IMR-90 (cell line): ENCODE measurements at regions not wholly inside any gene's neighbourhood (a gene's known extent, or its start where the extent isn't known, plus 50 kb on each side); places are given as distances from the start of the nearest gene placed in this dataset.

Source experiments
- ATAC-seq: fragments of 200-7000 bp; cut with Tn5 transposase; 2 replicates; pipeline ENCODE4 v1.9.1; 2020; ENCODE audit warnings: low read depth, mild to moderate bottlenecking, moderate library complexity
- BruUV-seq: library from RNA; stranded (reverse); fragments of 400-500 nt; replicated peaks from 2 replicates; lab custom pipeline; 2021; lab: Mats Ljungman, UMichigan
- CTCF ChIA-PET: fragments of 300-600 bp; formaldehyde crosslinking; extraction: SDS; loops from one replicate; lab custom pipeline; 2021; ENCODE audit warnings: antibody characterized with exemption; lab: Yijun Ruan, JAX
- POLR2A ChIA-PET: fragments of 300-600 bp; sonication (Branson Sonifier 250); formaldehyde crosslinking; loops from one replicate; lab custom pipeline; 2022; ENCODE audit warnings: antibody characterized with exemption; ENCODE audit not compliant: unreplicated experiment; lab: Charles Lee
- DNase-seq: peaks from one replicate; pipeline ENCODE4 v3.0.0; 2013
- H2AFZ ChIP-seq: replicated peaks from 2 replicates; pipeline ENCODE3; 2013; ENCODE audit warnings: low read length, mild to moderate bottlenecking; ENCODE audit not compliant: poor library complexity
- H2AK5ac ChIP-seq: 2 replicates; pipeline ENCODE4 v1.6.1; 2013; ENCODE audit warnings: low read depth, low read length, inconsistent platforms
- H2AK9ac ChIP-seq: replicated peaks from 2 replicates; pipeline ENCODE3; 2013; ENCODE audit warnings: mild to moderate bottlenecking, low read depth, low read length, moderate library complexity; ENCODE audit not compliant: poor library complexity
- H2BK120ac ChIP-seq: 2 replicates; pipeline ENCODE4 v1.6.1; 2013; ENCODE audit warnings: low read depth, low read length, inconsistent platforms
- H2BK15ac ChIP-seq: 3 replicates; pipeline ENCODE4 v1.6.1; 2013; ENCODE audit warnings: low read depth, low read length, inconsistent platforms
- H2BK20ac ChIP-seq: 2 replicates; pipeline ENCODE4 v1.6.1; 2013; ENCODE audit warnings: low read depth, mild to moderate bottlenecking, inconsistent platforms, low read length, moderate library complexity
- H2BK5ac ChIP-seq: 2 replicates; pipeline ENCODE4 v1.6.1; 2013; ENCODE audit warnings: mild to moderate bottlenecking, low read depth, low read length, inconsistent platforms; ENCODE audit not compliant: poor library complexity, severe bottlenecking
- H3K14ac ChIP-seq: replicated peaks from 2 replicates; pipeline ENCODE4 v1.6.1; 2013; ENCODE audit warnings: low read depth, low read length, inconsistent platforms
- H3K18ac ChIP-seq: 2 replicates; pipeline ENCODE4 v1.6.1; 2013; ENCODE audit warnings: low read depth, low read length, control low read depth
- H3K23ac ChIP-seq: 2 replicates; pipeline ENCODE4 v1.6.1; 2013; ENCODE audit warnings: low read depth, low read length, inconsistent platforms
- H3K27ac ChIP-seq: 2 replicates; pipeline ENCODE4 v1.5.1; 2013; ENCODE audit warnings: mild to moderate bottlenecking, control low read depth, low read length; ENCODE audit not compliant: insufficient read depth
- H3K27me3 ChIP-seq: 2 replicates; pipeline ENCODE4 v1.6.1; 2013; ENCODE audit warnings: low read length; ENCODE audit not compliant: control insufficient read depth, insufficient read depth
- H3K36me3 ChIP-seq: 2 replicates; pipeline ENCODE4 v1.6.1; 2013; ENCODE audit warnings: low read length, mixed read lengths; ENCODE audit not compliant: control insufficient read depth, insufficient read depth
- H3K4ac ChIP-seq: 2 replicates; pipeline ENCODE4 v1.6.1; 2013; ENCODE audit warnings: low read depth, low read length, inconsistent platforms
- H3K4me1 ChIP-seq: 2 replicates; pipeline ENCODE4 v1.6.1; 2013; ENCODE audit warnings: low read length, mixed read lengths; ENCODE audit not compliant: control insufficient read depth, insufficient read depth
- H3K4me2 ChIP-seq: 2 replicates; pipeline ENCODE4 v1.6.1; 2013; ENCODE audit warnings: low read depth, mild to moderate bottlenecking, control low read depth, low read length, moderate library complexity
- H3K4me3 ChIP-seq: 2 replicates; pipeline ENCODE4 v1.5.1; 2013; ENCODE audit warnings: low read depth, mild to moderate bottlenecking, control low read depth, low read length, moderate library complexity; ENCODE audit not compliant: insufficient read depth
- H3K56ac ChIP-seq: 2 replicates; pipeline ENCODE4 v1.6.1; 2013; ENCODE audit warnings: low read length, inconsistent platforms; ENCODE audit not compliant: insufficient read depth; ENCODE audit errors: extremely low read depth
- H3K79me1 ChIP-seq, 2 experiments: 2 replicates each; pipeline ENCODE4 v1.6.1; 2013; ENCODE audit warnings: low read length in 2 of 2, inconsistent platforms in 1 of 2, low read depth in 1 of 2
- H3K9ac ChIP-seq: 2 replicates; pipeline ENCODE4 v1.6.1; 2013; ENCODE audit warnings: low read depth, low read length, control low read depth
- H3K9me1 ChIP-seq: 2 replicates; pipeline ENCODE4 v1.6.1; 2013; ENCODE audit warnings: low read length, inconsistent platforms; ENCODE audit not compliant: insufficient read depth
- H3K9me3 ChIP-seq: 2 replicates; pipeline ENCODE4 v1.6.1; 2013; ENCODE audit warnings: low read length; ENCODE audit not compliant: control insufficient read depth, insufficient read depth
- H4K20me1 ChIP-seq: 2 replicates; pipeline ENCODE4 v1.6.1; 2013; ENCODE audit warnings: low read length, inconsistent platforms; ENCODE audit not compliant: insufficient read depth
- H4K5ac ChIP-seq: 2 replicates; pipeline ENCODE4 v1.6.1; 2013; ENCODE audit warnings: mild to moderate bottlenecking, low read depth, low read length, control low read depth
- H4K8ac ChIP-seq, 2 experiments: 2 replicates each; pipeline ENCODE4 v1.6.1; 2013; ENCODE audit warnings: low read depth in 2 of 2, low read length in 2 of 2, control low read depth in 1 of 2, inconsistent platforms in 1 of 2
- H4K91ac ChIP-seq: 2 replicates; pipeline ENCODE4 v1.6.1; 2013; ENCODE audit warnings: low read depth, low read length, inconsistent platforms; ENCODE audit not compliant: insufficient read depth
- BHLHE40 ChIP-seq: fragments of 150-350 bp; IDR thresholded peaks from 2 replicates; pipeline ENCODE4 v1.6.1; 2016; ENCODE audit warnings: mild to moderate bottlenecking, low read depth, low read length
- CEBPB ChIP-seq: IDR thresholded peaks from 2 replicates; pipeline ENCODE4 v1.6.1; 2012; ENCODE audit warnings: low read depth, low read length, improper control_type of control experiment
- CHD1 ChIP-seq: IDR thresholded peaks from 2 replicates; pipeline ENCODE4 v1.6.1; 2012; ENCODE audit warnings: low read depth, low read length, improper control_type of control experiment
- FOS ChIP-seq: fragments of 150-350 bp; IDR thresholded peaks from 2 replicates; pipeline ENCODE4 v1.6.1; 2016; ENCODE audit warnings: low read depth, low read length
- MAFK ChIP-seq: IDR thresholded peaks from 2 replicates; pipeline ENCODE4 v1.6.1; 2012; ENCODE audit warnings: low read depth, low read length, improper control_type of control experiment
- MAZ ChIP-seq: IDR thresholded peaks from 2 replicates; pipeline ENCODE4 v1.6.1; 2012; ENCODE audit warnings: low read depth, mild to moderate bottlenecking, low read length, improper control_type of control experiment, moderate library complexity, borderline replicate concordance
- MXI1 ChIP-seq: IDR thresholded peaks from 2 replicates; pipeline ENCODE4 v1.6.1; 2012; ENCODE audit warnings: low read depth, mild to moderate bottlenecking, low read length, moderate library complexity, borderline replicate concordance
- NFE2L2 ChIP-seq: fragments of 150-350 bp; IDR thresholded peaks from 2 replicates; pipeline ENCODE4 v1.6.1; 2016; ENCODE audit warnings: low read depth, mild to moderate bottlenecking, low read length
- POLR2A ChIP-seq: IDR thresholded peaks from 2 replicates; pipeline ENCODE4 v1.6.1; 2012; ENCODE audit warnings: mild to moderate bottlenecking, low read depth, low read length
- RAD21 ChIP-seq: IDR thresholded peaks from 2 replicates; pipeline ENCODE4 v1.6.1; 2012; ENCODE audit warnings: low read length, improper control_type of control experiment
- RCOR1 ChIP-seq: IDR thresholded peaks from 2 replicates; pipeline ENCODE4 v1.6.1; 2012; ENCODE audit warnings: mild to moderate bottlenecking, low read length, improper control_type of control experiment; ENCODE audit not compliant: insufficient replicate concordance
- RFX5 ChIP-seq: IDR thresholded peaks from 2 replicates; pipeline ENCODE4 v1.8.0; 2012; ENCODE audit warnings: low read depth, mild to moderate bottlenecking, low read length, moderate library complexity
- SMC3 ChIP-seq: fragments of 150-350 bp; IDR thresholded peaks from 2 replicates; pipeline ENCODE4 v1.6.1; 2016; ENCODE audit warnings: low read depth, mild to moderate bottlenecking, antibody characterized with exemption, low read length, moderate library complexity
- WGBS, 2 experiments: methylation state at CpG; one replicate each; pipeline versions ENCODE4 v1.1.5 to v1.1.7; 2013; ENCODE audit warnings: missing lambda C conversion rate in 2 of 2; ENCODE audit not compliant: insufficient read length in 1 of 2; ENCODE audit errors: extremely low coverage in 2 of 2; 5-methylcytosine and 5-hydroxymethylcytosine counted together
- dilution Hi-C: fragments of 300-500 bp; cut with HindIII; formaldehyde crosslinking; loops from one replicate; pipeline ENCODE4 v1.14.3; 2018; ENCODE audit warnings: low sequenced_read_pairs; ENCODE audit not compliant: unreplicated experiment
- in situ Hi-C: fragments of 300-500 bp; cut with MboI; formaldehyde crosslinking; loops from 3 replicates; pipeline ENCODE4 v1.14.3; 2019; ENCODE audit warnings: low sequenced_read_pairs, inconsistent platforms, mixed read lengths
- intact Hi-C: fragments of 100-400 bp; cut with micrococcal nuclease; formaldehyde crosslinking; loops from 2 replicates; pipeline ENCODE4 v1.10.0; 2022
- TF ChIP-seq, protein P1 (sequence below): fragments of 150-350 bp; IDR thresholded peaks from 2 replicates; pipeline ENCODE4 v1.6.1; 2016; ENCODE audit warnings: low read depth, mild to moderate bottlenecking, low read length, moderate library complexity, borderline replicate concordance
- TF ChIP-seq, protein P2 (sequence below): fragments of 150-350 bp; IDR thresholded peaks from 2 replicates; pipeline ENCODE4 v1.6.1; 2017; ENCODE audit warnings: mild to moderate bottlenecking, antibody characterized with exemption, low read length, low read depth
- TF ChIP-seq, protein P3 (sequence below): conservative IDR thresholded peaks from 2 replicates; pipeline ENCODE4 v1.5.1; 2012; ENCODE audit warnings: mild to moderate bottlenecking, low read depth, low read length, improper control_type of control experiment

DNA sequence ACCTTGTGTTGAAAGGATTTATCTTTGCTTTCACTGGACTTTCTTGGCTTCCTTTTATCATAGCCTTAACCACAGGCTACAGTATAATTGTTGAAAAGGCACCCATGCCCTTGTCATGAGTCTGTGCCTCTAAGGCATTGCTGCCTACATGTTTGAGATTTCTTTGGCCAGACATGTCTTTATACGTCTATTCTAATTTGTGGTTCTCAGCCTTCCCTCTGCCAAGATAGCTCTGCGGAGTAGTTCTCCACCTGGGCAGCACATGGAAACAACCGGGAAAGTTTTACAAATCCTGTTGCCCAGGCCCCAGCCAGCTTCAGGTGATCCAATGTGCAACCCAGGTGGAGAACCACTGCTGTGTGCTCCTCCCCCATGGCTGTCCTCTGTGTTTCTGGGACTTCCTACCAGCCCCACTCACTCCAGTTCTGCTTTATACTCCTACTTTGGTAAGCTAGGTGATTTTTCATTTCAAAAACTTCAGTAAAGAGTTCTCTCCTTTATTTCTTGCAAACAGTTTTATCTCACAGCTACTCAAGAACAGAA is 159.6 kb upstream of the MYLIP start:
- POLR2A ChIA-PET: no interaction called here
- H3K4me1 ChIP-seq: no peaks in the 10 kb centered on the region
- H3K4me2 ChIP-seq: no peak overlapping the region
- BruUV-seq: no TSS peak
- no peaks in the 10 kb centered on the region for H3K36me3 ChIP-seq
- no peak overlapping the region for H2AK5ac ChIP-seq
- no peak overlapping the region for H3K14ac ChIP-seq
- dilution Hi-C loops: no loop called here
- H2AK9ac ChIP-seq: no peak overlapping the region
- H3K23ac ChIP-seq: no peak overlapping the region
- no peak overlapping the region for H3K27ac ChIP-seq
- no peak overlapping the region for H4K5ac ChIP-seq
- H3K18ac ChIP-seq: no peak overlapping the region
- no peaks in the 10 kb centered on the region for H3K27me3 ChIP-seq
- TF ChIP-seq MAZ (no peak), BHLHE40 (no peak), RAD21 (no peak), RCOR1 (no peak), POLR2A (no peak), MAFK (no peak), CHD1 (no peak), RFX5 (no peak), FOS (no peak), SMC3 (no peak), NFE2L2 (no peak), MXI1 (no peak), CEBPB (no peak)
- TF ChIP-seq, protein P1, sequence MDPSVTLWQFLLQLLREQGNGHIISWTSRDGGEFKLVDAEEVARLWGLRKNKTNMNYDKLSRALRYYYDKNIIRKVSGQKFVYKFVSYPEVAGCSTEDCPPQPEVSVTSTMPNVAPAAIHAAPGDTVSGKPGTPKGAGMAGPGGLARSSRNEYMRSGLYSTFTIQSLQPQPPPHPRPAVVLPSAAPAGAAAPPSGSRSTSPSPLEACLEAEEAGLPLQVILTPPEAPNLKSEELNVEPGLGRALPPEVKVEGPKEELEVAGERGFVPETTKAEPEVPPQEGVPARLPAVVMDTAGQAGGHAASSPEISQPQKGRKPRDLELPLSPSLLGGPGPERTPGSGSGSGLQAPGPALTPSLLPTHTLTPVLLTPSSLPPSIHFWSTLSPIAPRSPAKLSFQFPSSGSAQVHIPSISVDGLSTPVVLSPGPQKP: no peak
- TF ChIP-seq, protein P2, sequence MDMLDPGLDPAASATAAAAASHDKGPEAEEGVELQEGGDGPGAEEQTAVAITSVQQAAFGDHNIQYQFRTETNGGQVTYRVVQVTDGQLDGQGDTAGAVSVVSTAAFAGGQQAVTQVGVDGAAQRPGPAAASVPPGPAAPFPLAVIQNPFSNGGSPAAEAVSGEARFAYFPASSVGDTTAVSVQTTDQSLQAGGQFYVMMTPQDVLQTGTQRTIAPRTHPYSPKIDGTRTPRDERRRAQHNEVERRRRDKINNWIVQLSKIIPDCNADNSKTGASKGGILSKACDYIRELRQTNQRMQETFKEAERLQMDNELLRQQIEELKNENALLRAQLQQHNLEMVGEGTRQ: no peak
- TF ChIP-seq, protein P3, sequence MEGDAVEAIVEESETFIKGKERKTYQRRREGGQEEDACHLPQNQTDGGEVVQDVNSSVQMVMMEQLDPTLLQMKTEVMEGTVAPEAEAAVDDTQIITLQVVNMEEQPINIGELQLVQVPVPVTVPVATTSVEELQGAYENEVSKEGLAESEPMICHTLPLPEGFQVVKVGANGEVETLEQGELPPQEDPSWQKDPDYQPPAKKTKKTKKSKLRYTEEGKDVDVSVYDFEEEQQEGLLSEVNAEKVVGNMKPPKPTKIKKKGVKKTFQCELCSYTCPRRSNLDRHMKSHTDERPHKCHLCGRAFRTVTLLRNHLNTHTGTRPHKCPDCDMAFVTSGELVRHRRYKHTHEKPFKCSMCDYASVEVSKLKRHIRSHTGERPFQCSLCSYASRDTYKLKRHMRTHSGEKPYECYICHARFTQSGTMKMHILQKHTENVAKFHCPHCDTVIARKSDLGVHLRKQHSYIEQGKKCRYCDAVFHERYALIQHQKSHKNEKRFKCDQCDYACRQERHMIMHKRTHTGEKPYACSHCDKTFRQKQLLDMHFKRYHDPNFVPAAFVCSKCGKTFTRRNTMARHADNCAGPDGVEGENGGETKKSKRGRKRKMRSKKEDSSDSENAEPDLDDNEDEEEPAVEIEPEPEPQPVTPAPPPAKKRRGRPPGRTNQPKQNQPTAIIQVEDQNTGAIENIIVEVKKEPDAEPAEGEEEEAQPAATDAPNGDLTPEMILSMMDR: no peak
- intact Hi-C loops: no loop called here
- WGBS, 2 experiments: no CpG with 5 or more reads among the region's 3 CpGs
- H3K9me1 ChIP-seq: no peaks in the 10 kb centered on the region
- H2BK120ac ChIP-seq: no peak overlapping the region
- in situ Hi-C loops: no loop called here
- no peaks in the 10 kb centered on the region for H4K20me1 ChIP-seq
- DNase-seq: no peak
- H4K8ac ChIP-seq: no peak overlapping the region
- no peak overlapping the region for H3K9ac ChIP-seq
- no peak overlapping the region for H3K56ac ChIP-seq
- no peak overlapping the region for H2BK5ac ChIP-seq
- CTCF ChIA-PET: no interaction called here
- no peak overlapping the region for H2BK15ac ChIP-seq
- H3K4ac ChIP-seq: no peak overlapping the region
- no peak overlapping the region for H2AFZ ChIP-seq
- no peak for ATAC-seq
- H3K9me3 ChIP-seq: no peaks in the 10 kb centered on the region
- H4K91ac ChIP-seq: no peak overlapping the region
- no peak overlapping the region for H2BK20ac ChIP-seq
- no peak overlapping the region for H3K4me3 ChIP-seq
- H3K79me1 ChIP-seq: no peaks in the 10 kb centered on the region
